ENCODE measurements at regions not wholly inside any gene's neighbourhood (a gene's known extent, or its start where the extent isn't known, plus 50 kb on each side); places are given as distances from the start of the nearest gene placed in this dataset.
A peak's percentile ranks its signal among the peaks of the same experiment; 100 is the strongest.

GRCh38 chrX:63250253-63250868 is 100.8 kb downstream of the SPIN4 start:
- no peak for TF ChIP-seq EZH2 (IDR thresholded peaks at IDR 0.05; ENCODE audit: borderline replicate concordance, low read depth, low read length, poor library complexity, severe bottlenecking)
- TF ChIP-seq, protein P1, sequence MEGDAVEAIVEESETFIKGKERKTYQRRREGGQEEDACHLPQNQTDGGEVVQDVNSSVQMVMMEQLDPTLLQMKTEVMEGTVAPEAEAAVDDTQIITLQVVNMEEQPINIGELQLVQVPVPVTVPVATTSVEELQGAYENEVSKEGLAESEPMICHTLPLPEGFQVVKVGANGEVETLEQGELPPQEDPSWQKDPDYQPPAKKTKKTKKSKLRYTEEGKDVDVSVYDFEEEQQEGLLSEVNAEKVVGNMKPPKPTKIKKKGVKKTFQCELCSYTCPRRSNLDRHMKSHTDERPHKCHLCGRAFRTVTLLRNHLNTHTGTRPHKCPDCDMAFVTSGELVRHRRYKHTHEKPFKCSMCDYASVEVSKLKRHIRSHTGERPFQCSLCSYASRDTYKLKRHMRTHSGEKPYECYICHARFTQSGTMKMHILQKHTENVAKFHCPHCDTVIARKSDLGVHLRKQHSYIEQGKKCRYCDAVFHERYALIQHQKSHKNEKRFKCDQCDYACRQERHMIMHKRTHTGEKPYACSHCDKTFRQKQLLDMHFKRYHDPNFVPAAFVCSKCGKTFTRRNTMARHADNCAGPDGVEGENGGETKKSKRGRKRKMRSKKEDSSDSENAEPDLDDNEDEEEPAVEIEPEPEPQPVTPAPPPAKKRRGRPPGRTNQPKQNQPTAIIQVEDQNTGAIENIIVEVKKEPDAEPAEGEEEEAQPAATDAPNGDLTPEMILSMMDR (conservative IDR thresholded peaks at IDR 0.05; ENCODE audit: low read depth, low read length): peak; percentile 68
